ENCODE measurements at regions not wholly inside any gene's neighbourhood (a gene's known extent, or its start where the extent isn't known, plus 50 kb on each side); places are given as distances from the start of the nearest gene placed in this dataset.

DNA sequence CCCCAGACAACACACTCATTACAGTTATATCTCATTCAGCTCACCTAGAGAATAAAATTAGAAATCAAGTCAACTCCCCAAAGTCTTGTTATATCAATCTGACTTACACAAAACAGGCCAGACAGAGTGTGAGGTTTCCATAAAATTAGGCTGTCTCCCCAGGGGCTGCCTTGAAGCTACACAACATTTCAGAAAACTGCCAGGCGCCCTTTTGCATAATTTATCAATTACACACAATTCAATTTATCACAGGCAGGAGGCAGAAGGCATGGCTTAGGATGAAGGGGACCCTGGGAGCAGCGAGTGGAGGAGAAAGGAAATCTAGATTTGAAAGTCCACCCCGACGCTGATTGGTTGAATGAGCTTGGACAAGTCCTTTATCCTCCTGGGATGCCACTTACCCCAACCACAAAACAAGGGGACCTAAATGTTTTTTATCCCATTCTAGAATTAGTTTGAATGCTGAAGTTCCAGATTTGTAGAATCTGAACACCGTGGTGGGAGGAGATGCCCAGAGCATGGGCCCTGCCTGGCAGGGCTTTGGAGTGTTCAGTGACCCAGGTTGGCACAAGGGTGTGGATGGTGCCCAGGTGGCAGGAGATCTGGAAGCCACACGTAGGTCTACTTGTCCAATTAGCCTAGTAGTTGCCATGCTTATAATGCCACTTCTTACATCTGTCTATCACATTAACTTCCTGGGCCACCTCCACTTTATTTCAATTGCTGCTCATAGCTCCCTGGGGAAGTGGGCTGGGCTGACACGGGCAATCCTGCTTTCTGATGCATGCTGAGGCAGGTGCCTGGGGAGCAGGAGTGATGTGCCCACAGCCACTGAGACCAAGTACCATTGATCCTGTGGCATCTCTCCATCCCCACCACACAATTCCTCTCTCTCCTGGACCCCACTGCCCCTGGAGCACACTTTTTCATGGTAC, 119.8 kb upstream of the TLE3 start:
- H3K4me1 ChIP-seq, result peaks cover 5% of the 10 kb centered on the region
- H3K36me3 ChIP-seq, result no peaks in the 10 kb centered on the region
- no peak for DNase-seq (ENCODE audit: extremely low spot score in 2 of 2)
- no peak for TF ChIP-seq POLR2A (IDR thresholded peaks at IDR 0.05)
- TF ChIP-seq, protein P1, sequence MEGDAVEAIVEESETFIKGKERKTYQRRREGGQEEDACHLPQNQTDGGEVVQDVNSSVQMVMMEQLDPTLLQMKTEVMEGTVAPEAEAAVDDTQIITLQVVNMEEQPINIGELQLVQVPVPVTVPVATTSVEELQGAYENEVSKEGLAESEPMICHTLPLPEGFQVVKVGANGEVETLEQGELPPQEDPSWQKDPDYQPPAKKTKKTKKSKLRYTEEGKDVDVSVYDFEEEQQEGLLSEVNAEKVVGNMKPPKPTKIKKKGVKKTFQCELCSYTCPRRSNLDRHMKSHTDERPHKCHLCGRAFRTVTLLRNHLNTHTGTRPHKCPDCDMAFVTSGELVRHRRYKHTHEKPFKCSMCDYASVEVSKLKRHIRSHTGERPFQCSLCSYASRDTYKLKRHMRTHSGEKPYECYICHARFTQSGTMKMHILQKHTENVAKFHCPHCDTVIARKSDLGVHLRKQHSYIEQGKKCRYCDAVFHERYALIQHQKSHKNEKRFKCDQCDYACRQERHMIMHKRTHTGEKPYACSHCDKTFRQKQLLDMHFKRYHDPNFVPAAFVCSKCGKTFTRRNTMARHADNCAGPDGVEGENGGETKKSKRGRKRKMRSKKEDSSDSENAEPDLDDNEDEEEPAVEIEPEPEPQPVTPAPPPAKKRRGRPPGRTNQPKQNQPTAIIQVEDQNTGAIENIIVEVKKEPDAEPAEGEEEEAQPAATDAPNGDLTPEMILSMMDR (IDR thresholded peaks at IDR 0.05), result no peak
- no peak for TF ChIP-seq POLR2AphosphoS5 (IDR thresholded peaks at IDR 0.05; ENCODE audit: insufficient read depth in 1 of 2, low read depth in 1 of 2)
- no peaks in the 10 kb centered on the region for H3K9me3 ChIP-seq
- no peaks in the 10 kb centered on the region for H3K27me3 ChIP-seq
- no peak overlapping the region for H3K27ac ChIP-seq
- no peak overlapping the region for H3K4me3 ChIP-seq
- intact Hi-C loops (cut with DNase I), result no loop called here

DNA sequence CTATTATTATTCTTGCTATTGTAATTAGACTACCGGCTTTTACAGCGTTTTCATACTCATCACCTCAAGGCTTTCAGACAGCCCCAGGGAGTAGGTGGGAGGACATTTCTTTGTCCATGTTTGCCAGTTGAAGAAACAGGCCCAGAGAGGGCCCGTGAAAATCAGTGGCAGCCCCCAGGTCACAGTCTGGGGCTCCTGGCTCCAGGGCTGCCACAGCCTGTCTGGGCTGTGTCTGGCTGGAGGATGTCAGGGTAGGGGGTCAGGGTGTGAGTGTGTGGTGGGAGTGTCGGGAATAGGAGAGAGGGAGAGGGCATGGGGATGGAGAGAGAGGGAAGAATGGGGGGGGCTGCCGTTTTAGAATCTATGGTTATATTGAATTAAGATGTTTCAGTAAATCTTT, 118.2 kb upstream of the TLE3 start:
- Histone ChIP-seq H3K4me3 (no peak overlapping the region), H3K27me3 (no peaks in the 10 kb centered on the region), H3K9me3 (no peaks in the 10 kb centered on the region), H3K27ac (no peak overlapping the region), H3K36me3 (no peaks in the 10 kb centered on the region), H3K4me1 (peaks cover 10% of the 10 kb centered on the region)
- no peak for DNase-seq (ENCODE audit: extremely low spot score in 2 of 2)
- TF ChIP-seq POLR2A (IDR thresholded peaks at IDR 0.05) (no peak), POLR2AphosphoS5 (IDR thresholded peaks at IDR 0.05; ENCODE audit: insufficient read depth in 1 of 2, low read depth in 1 of 2) (no peak)
- TF ChIP-seq, protein P1 (IDR thresholded peaks at IDR 0.05), result no peak
- intact Hi-C loops (cut with DNase I), result no loop called here

DNA sequence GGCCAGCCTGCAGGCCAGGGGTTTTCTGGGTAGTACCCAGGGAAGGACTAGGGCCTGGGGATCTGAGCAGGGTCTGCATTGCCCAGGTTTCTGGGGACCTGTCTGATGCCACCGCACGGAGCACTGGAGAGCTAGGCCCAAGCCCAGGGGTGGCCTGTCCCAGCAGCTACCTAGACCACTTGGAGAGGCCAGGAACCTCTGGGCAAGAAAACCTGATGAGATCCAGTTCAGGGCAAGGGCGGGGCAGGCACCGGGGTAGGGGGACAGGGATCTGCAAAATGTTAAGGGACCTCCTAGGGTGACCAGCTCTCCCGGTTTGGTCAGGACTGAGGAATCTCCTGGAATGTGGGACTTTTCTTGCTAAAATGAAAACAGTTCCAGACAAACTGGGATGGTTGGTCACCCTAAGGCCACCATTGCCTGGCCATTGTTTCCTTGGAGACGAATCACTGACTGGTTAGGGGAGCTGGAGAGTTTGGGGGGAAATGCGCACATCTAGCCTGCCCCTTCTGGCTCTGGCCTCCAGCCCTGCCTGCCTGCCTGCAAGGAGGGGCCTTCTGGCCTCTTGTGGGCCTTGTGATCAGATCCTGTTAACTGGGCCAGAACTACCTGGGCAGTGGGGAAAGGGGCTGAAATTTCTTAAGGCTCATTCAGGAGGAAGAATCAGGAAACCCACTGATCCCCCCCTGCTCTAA, 117.4 kb upstream of the TLE3 start:
- no peak for DNase-seq (ENCODE audit: extremely low spot score in 2 of 2)
- intact Hi-C loops (cut with DNase I), result no loop called here
- Histone ChIP-seq H3K27ac (no peak overlapping the region), H3K4me3 (no peak overlapping the region), H3K9me3 (no peaks in the 10 kb centered on the region), H3K36me3 (no peaks in the 10 kb centered on the region), H3K4me1 (peaks cover 10% of the 10 kb centered on the region), H3K27me3 (no peaks in the 10 kb centered on the region)
- TF ChIP-seq POLR2A (IDR thresholded peaks at IDR 0.05) (no peak), POLR2AphosphoS5 (IDR thresholded peaks at IDR 0.05; ENCODE audit: insufficient read depth in 1 of 2, low read depth in 1 of 2) (no peak)
- TF ChIP-seq, protein P1 (IDR thresholded peaks at IDR 0.05), result no peak

DNA sequence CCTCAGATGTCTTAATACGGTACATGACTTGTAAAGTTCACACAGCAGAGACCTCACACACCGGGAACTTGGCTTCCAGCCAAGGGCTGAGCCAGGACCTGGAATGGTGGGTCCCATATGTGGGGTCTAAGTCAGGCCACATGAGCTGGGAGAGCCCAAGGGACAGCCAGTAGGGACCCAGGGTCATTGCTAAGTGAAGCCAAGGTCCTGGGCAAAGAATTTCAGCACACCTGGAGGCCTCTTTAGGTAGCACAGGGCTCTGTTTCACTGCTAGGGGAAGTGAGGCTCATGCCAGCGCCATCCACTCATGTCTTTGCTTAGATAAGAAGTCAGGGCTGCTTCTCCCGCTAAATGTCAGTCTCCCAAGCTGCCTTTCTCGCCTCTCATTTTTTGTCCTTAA, 116.6 kb upstream of the TLE3 start:
- Histone ChIP-seq H3K36me3 (no peaks in the 10 kb centered on the region), H3K27me3 (no peaks in the 10 kb centered on the region), H3K27ac (no peak overlapping the region), H3K4me1 (peaks cover 10% of the 10 kb centered on the region), H3K4me3 (no peak overlapping the region), H3K9me3 (no peaks in the 10 kb centered on the region)
- no peak for DNase-seq (ENCODE audit: extremely low spot score in 2 of 2)
- TF ChIP-seq, protein P1 (IDR thresholded peaks at IDR 0.05), result no peak
- TF ChIP-seq POLR2AphosphoS5 (IDR thresholded peaks at IDR 0.05; ENCODE audit: insufficient read depth in 1 of 2, low read depth in 1 of 2) (no peak), POLR2A (IDR thresholded peaks at IDR 0.05) (no peak)
- intact Hi-C loops (cut with DNase I), result no loop called here
